ENCODE measurements at regions not wholly inside any gene's neighbourhood (a gene's known extent, or its start where the extent isn't known, plus 50 kb on each side); places are given as distances from the start of the nearest gene placed in this dataset.

GRCh38 chr18:10124071-10124470 is 210.3 kb downstream of the VAPA start:
- Histone ChIP-seq H3K4me1 (peaks cover 0 to 17% (median 0%) of the 10 kb centered on the region in 4 donors), H3K36me3 (no peaks in the 10 kb centered on the region), H3K4me3 (no peak overlapping the region), H3K9me3 (no peaks in the 10 kb centered on the region), H3K27me3 (no peaks in the 10 kb centered on the region), H3K27ac (no peak overlapping the region)
- TF ChIP-seq POLR2A (IDR thresholded peaks at IDR 0.05), result no peak
- TF ChIP-seq, protein P1, sequence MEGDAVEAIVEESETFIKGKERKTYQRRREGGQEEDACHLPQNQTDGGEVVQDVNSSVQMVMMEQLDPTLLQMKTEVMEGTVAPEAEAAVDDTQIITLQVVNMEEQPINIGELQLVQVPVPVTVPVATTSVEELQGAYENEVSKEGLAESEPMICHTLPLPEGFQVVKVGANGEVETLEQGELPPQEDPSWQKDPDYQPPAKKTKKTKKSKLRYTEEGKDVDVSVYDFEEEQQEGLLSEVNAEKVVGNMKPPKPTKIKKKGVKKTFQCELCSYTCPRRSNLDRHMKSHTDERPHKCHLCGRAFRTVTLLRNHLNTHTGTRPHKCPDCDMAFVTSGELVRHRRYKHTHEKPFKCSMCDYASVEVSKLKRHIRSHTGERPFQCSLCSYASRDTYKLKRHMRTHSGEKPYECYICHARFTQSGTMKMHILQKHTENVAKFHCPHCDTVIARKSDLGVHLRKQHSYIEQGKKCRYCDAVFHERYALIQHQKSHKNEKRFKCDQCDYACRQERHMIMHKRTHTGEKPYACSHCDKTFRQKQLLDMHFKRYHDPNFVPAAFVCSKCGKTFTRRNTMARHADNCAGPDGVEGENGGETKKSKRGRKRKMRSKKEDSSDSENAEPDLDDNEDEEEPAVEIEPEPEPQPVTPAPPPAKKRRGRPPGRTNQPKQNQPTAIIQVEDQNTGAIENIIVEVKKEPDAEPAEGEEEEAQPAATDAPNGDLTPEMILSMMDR (IDR thresholded peaks at IDR 0.05), result no peak
- no peak for DNase-seq

DNA sequence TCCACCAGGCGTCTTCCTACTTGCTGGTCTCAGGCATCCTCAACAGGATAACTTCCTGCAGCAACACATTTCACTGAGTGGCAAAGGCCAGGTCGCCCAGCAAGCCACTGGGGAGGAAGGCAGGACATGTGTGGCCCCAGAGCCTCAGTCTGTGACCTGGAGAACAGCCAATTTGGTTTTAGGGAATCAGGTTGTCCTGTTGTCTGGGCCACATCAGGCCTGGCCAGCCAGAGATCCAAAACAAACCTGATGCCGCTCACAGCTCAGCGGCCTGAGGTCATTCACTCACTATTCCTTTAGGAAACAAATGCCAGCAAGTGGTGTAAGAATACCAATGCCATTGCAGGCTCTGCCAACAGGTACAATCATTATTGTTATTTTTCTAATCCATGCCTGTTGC is 210.7 kb downstream of the VAPA start:
- Histone ChIP-seq H3K27me3 (no peaks in the 10 kb centered on the region), H3K9me3 (no peaks in the 10 kb centered on the region), H3K4me1 (peaks cover 0 to 17% (median 0%) of the 10 kb centered on the region in 4 donors), H3K36me3 (no peaks in the 10 kb centered on the region), H3K27ac (no peak overlapping the region), H3K4me3 (no peak overlapping the region)
- TF ChIP-seq, protein P1 (IDR thresholded peaks at IDR 0.05), result no peak
- TF ChIP-seq POLR2A (IDR thresholded peaks at IDR 0.05), result no peak
- DNase-seq, result no peak

- H3K27me3 ChIP-seq, result no peaks in the 10 kb centered on the region
- no peak overlapping the region for H3K27ac ChIP-seq
- TF ChIP-seq, protein P1 (IDR thresholded peaks at IDR 0.05), result no peak
- TF ChIP-seq POLR2A (IDR thresholded peaks at IDR 0.05), result no peak
- no peak for DNase-seq
- peaks cover 0 to 17% (median 0%) of the 10 kb centered on the region in 4 donors for H3K4me1 ChIP-seq
- no peaks in the 10 kb centered on the region for H3K9me3 ChIP-seq
- no peaks in the 10 kb centered on the region for H3K36me3 ChIP-seq
- no peak overlapping the region for H3K4me3 ChIP-seq
Measured at GRCh38 chr18:10124967-10125366, 211.2 kb downstream of the VAPA start.

DNA sequence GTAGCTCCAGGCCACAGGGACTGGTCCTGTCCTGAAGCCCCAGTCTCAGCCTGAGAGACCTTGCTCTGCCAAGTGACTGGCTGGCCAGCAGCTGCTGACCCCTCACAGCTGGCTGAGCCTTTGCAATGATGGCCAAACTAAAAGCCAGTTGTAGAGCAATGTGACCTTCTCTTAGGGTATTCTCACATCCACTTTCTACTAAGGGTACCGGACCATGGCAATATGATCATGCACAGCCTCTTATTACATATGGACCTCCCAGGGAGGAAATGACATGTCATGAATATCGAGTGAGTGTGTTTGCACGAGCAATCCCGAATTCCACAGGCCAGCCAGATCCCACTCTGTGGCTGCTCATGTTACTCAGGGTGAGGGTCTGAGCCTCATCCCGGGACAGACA is 213.9 kb downstream of the VAPA start:
- no peaks in the 10 kb centered on the region for H3K36me3 ChIP-seq
- no peaks in the 10 kb centered on the region for H3K27me3 ChIP-seq
- peaks cover 0 to 20% (median 0%) of the 10 kb centered on the region in 4 donors for H3K4me1 ChIP-seq
- no peaks in the 10 kb centered on the region for H3K9me3 ChIP-seq
- H3K4me3 ChIP-seq, result no peak overlapping the region
- DNase-seq, result no peak
- TF ChIP-seq POLR2A (IDR thresholded peaks at IDR 0.05), result no peak
- TF ChIP-seq, protein P1 (IDR thresholded peaks at IDR 0.05), result no peak
- H3K27ac ChIP-seq, result no peak overlapping the region

DNA sequence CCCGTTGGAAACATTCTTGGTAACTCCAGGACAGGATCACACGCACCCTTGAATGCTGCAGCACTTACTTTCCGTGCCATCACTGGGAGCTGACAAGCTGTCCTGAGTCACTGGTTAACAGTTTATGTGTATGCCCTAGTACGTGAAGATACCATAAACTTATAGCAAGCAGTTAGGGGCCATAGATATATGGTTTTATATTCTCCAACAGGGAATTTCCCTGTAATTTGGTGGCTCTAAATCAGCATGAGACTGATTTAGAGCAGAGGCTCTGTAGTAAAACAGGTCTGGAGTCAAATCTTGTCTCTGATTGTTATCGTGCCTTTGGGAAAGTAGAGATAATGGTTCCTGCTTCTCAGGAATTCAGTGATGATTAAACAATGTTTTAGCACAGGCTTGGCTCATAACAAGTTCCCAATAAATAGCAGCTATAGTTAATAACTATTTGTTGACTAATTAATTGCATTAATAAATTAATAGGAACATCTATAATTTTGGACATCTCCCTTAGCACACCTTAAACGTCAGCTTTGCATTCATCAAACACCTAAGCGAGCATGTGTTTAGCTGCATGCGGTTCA is 215.2 kb downstream of the VAPA start:
- DNase-seq, result no peak
- peaks cover 0 to 11% (median 0%) of the 10 kb centered on the region in 4 donors for H3K4me1 ChIP-seq
- H3K9me3 ChIP-seq, result no peaks in the 10 kb centered on the region
- TF ChIP-seq, protein P1 (IDR thresholded peaks at IDR 0.05), result no peak
- H3K4me3 ChIP-seq, result no peak overlapping the region
- no peaks in the 10 kb centered on the region for H3K36me3 ChIP-seq
- H3K27me3 ChIP-seq, result no peaks in the 10 kb centered on the region
- H3K27ac ChIP-seq, result no peak overlapping the region

DNA sequence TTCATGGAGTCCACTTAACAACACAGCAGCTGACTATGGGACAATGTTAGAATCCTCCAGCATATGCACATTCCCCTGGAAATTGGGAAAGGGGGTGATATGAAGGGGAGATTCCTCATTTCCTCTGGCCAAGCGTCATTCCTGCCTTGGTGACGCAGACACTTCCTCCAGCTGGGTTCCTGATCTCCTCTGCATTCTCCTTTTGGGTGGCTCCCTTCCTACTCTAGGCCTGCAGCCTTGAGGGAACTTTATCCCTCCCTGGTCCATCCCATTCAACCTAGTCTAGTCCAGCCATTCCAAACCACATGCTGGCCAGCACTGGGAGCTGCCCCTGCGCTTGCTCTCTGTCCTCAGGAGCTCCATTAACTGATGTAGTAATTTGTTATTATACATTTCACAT is 216.8 kb downstream of the VAPA start:
- H3K27ac ChIP-seq, result no peak overlapping the region
- no peaks in the 10 kb centered on the region for H3K36me3 ChIP-seq
- H3K4me3 ChIP-seq, result no peak overlapping the region
- TF ChIP-seq POLR2A (IDR thresholded peaks at IDR 0.05), result no peak
- TF ChIP-seq, protein P1 (IDR thresholded peaks at IDR 0.05), result no peak
- H3K9me3 ChIP-seq, result no peaks in the 10 kb centered on the region
- no peak for DNase-seq
- H3K4me1 ChIP-seq, result peaks cover 0 to 11% (median 0%) of the 10 kb centered on the region in 4 donors
- no peaks in the 10 kb centered on the region for H3K27me3 ChIP-seq
